Activated CD4-positive, alpha-beta memory T cell treated with anti-CD3 and anti-CD28 coated beads, Interleukin-2, amount 10 ng/mL, durations not matched to agents 7 days and 5 days (primary cell): ENCODE measurements at regions not wholly inside any gene's neighbourhood (a gene's known extent, or its start where the extent isn't known, plus 50 kb on each side); places are given as distances from the start of the nearest gene placed in this dataset.

Experiments
- CTCF ChIA-PET: fragments of 350-600 bp; sonication (Branson Sonifier 250); formaldehyde crosslinking; loops from one replicate; lab custom pipeline; 2021; ENCODE audit warnings: antibody characterized with exemption, inconsistent platforms; lab: Charles Lee
- POLR2A ChIA-PET: fragments of 350-600 bp; sonication (Branson Sonifier 250); formaldehyde crosslinking; loops from one replicate; lab custom pipeline; 2021; ENCODE audit warnings: antibody characterized with exemption; lab: Charles Lee
- DNase-seq: peaks from one replicate; pipeline ENCODE4 v3.0.0-alpha.2; 2020
- H3K27ac Mint-ChIP-seq: one replicate; pipeline ENCODE4 v1.8.0; 2021; ENCODE audit warnings: mild to moderate bottlenecking, mixed read lengths
- H3K27me3 Mint-ChIP-seq: one replicate; pipeline ENCODE4 v1.8.0; 2021; ENCODE audit warnings: mixed read lengths
- H3K36me3 Mint-ChIP-seq: one replicate; pipeline ENCODE4 v1.8.0; 2021; ENCODE audit warnings: low read depth, mixed read lengths
- H3K4me1 Mint-ChIP-seq: one replicate; pipeline ENCODE4 v1.8.0; 2021; ENCODE audit warnings: mixed read lengths
- H3K4me3 Mint-ChIP-seq: one replicate; pipeline ENCODE4 v1.8.0; 2021; ENCODE audit warnings: mild to moderate bottlenecking, mixed read lengths
- H3K9me3 Mint-ChIP-seq: one replicate; pipeline ENCODE4 v1.8.0; 2021; ENCODE audit warnings: mixed read lengths

DNA sequence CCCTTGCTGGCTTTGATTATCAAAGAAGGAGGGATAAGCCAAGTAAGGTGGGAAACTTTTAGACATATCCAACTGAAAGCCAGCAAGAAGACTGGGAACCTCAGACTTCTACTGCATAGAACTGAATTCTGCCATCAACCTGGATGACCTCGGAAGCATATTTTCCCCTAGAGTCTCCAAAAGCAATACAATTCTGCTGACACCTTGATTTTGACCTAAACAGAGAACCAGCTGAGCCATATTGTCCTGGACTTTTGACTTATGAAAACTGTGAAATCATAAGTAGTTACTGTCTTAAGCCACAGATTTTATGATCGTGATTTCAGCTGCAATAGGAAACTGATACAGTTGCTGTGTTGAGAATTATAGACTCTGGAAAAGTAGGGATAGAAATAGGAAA, 227.6 kb downstream of the PCDH20 start:
- no peak overlapping the region for H3K27ac Mint-ChIP-seq
- H3K36me3 Mint-ChIP-seq: no peaks in the 10 kb centered on the region
- H3K27me3 Mint-ChIP-seq: no peaks in the 10 kb centered on the region
- ChIA-PET POLR2A (no interaction called here), CTCF (no interaction called here)
- H3K9me3 Mint-ChIP-seq: no peaks in the 10 kb centered on the region
- no peak for DNase-seq
- H3K4me3 Mint-ChIP-seq: no peak overlapping the region
- no peaks in the 10 kb centered on the region for H3K4me1 Mint-ChIP-seq

GRCh38 chr13:61187471-61187870, 228.2 kb downstream of the PCDH20 start:
- DNase-seq: no peak
- ChIA-PET POLR2A (no interaction called here), CTCF (no interaction called here)
- Mint-ChIP-seq H3K4me1 (no peaks in the 10 kb centered on the region), H3K36me3 (no peaks in the 10 kb centered on the region), H3K4me3 (no peak overlapping the region), H3K27ac (no peak overlapping the region), H3K9me3 (no peaks in the 10 kb centered on the region), H3K27me3 (no peaks in the 10 kb centered on the region)

DNA sequence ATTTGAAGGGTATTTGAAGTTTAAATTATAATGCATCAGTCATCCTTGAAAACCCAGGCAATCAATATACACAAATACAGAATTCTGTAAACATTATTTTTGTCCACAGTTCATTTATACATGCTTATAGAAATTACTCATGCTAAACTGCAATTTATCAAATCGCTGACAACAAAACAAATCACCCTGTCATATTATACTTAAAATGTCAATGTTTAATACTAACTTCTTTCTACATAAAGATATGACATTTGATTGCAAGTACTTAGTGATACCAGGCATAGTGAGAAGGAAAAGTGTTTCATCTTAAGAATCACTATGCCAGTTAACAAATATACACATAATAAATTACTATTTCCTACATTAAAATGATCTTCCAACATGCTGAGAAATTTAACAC, 232.0 kb downstream of the PCDH20 start:
- H3K9me3 Mint-ChIP-seq: no peaks in the 10 kb centered on the region
- POLR2A ChIA-PET: no interaction called here
- H3K27ac Mint-ChIP-seq: no peak overlapping the region
- CTCF ChIA-PET: interaction anchor here (0.6 kb wide), 1 partner anchor 1519 kb away, joined by 4 read pairs; no protein-coding TSS in a partner anchor
- no peak overlapping the region for H3K4me3 Mint-ChIP-seq
- no peak for DNase-seq
- H3K4me1 Mint-ChIP-seq: no peaks in the 10 kb centered on the region
- H3K27me3 Mint-ChIP-seq: no peaks in the 10 kb centered on the region
- no peaks in the 10 kb centered on the region for H3K36me3 Mint-ChIP-seq

DNA sequence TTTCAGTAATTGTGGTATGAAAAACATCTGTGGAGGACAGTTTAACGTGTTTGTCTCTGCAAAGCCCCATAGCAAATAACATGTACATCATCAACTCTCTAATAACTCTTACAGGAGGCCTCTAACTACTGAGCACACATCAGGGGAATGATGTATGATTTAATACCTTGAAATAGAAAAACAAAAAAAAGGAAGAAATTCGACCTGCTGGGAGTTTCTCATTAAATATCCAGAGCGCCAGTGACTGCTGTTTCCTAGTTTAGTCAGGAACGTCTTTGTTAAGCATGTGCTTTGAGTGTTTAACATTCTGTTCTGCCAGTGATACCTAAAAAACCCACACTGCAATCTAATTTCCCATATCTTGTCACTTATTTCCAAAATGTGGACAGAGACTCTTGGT, 235.4 kb downstream of the PCDH20 start:
- H3K36me3 Mint-ChIP-seq: no peaks in the 10 kb centered on the region
- H3K27ac Mint-ChIP-seq: no peak overlapping the region
- no peaks in the 10 kb centered on the region for H3K4me1 Mint-ChIP-seq
- ChIA-PET CTCF (interaction anchor here (0.6 kb wide), 1 partner anchor 63 kb away, joined by 4 read pairs; no protein-coding TSS in a partner anchor), POLR2A (no interaction called here)
- no peak for DNase-seq
- peaks cover 2% of the 10 kb centered on the region for H3K9me3 Mint-ChIP-seq
- no peaks in the 10 kb centered on the region for H3K27me3 Mint-ChIP-seq
- no peak overlapping the region for H3K4me3 Mint-ChIP-seq

DNA sequence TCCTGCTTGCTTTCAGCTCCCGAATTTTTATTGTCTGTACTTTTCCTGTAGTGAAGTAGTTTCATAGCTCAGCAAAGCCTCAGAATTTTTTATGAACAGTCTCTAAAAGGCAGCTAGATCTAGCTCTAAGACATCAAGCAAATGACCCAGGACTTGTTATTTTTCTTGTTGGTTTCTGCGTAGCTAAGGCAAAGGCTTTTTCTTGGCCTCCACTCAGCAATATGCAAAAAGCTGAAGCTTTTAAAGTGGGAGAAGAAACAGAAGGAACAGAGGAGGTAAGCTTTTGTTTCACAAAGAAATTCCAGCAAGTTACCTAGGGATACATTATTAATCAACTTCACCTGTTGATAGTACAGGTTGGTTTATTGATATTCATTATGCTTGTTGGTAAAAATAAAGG, 235.9 kb downstream of the PCDH20 start:
- Mint-ChIP-seq H3K27ac (no peak overlapping the region), H3K4me3 (no peak overlapping the region), H3K36me3 (no peaks in the 10 kb centered on the region), H3K4me1 (no peaks in the 10 kb centered on the region), H3K9me3 (peaks cover 2% of the 10 kb centered on the region), H3K27me3 (no peaks in the 10 kb centered on the region)
- ChIA-PET CTCF (interaction anchor here (0.6 kb wide), 1 partner anchor 62 kb away, joined by 4 read pairs; no protein-coding TSS in a partner anchor), POLR2A (no interaction called here)
- DNase-seq: no peak

GRCh38 chr13:61170856-61171255, 244.8 kb downstream of the PCDH20 start:
- no peak overlapping the region for H3K27ac Mint-ChIP-seq
- no peak for DNase-seq
- H3K36me3 Mint-ChIP-seq: no peaks in the 10 kb centered on the region
- CTCF ChIA-PET: no interaction called here
- no peaks in the 10 kb centered on the region for H3K4me1 Mint-ChIP-seq
- no peaks in the 10 kb centered on the region for H3K27me3 Mint-ChIP-seq
- H3K9me3 Mint-ChIP-seq: peaks cover 2% of the 10 kb centered on the region
- POLR2A ChIA-PET: no interaction called here
- H3K4me3 Mint-ChIP-seq: no peak overlapping the region

GRCh38 chr13:61162636-61163035, 253.0 kb downstream of the PCDH20 start:
- Mint-ChIP-seq H3K9me3 (no peaks in the 10 kb centered on the region), H3K4me3 (no peak overlapping the region), H3K27ac (no peak overlapping the region), H3K4me1 (no peaks in the 10 kb centered on the region), H3K36me3 (no peaks in the 10 kb centered on the region), H3K27me3 (no peaks in the 10 kb centered on the region)
- ChIA-PET POLR2A (no interaction called here), CTCF (no interaction called here)
- DNase-seq: no peak

GRCh38 chr13:61162106-61162505, 253.5 kb downstream of the PCDH20 start:
- H3K27ac Mint-ChIP-seq: no peak overlapping the region
- CTCF ChIA-PET: no interaction called here
- no peaks in the 10 kb centered on the region for H3K36me3 Mint-ChIP-seq
- H3K4me3 Mint-ChIP-seq: no peak overlapping the region
- DNase-seq: no peak
- H3K27me3 Mint-ChIP-seq: no peaks in the 10 kb centered on the region
- POLR2A ChIA-PET: no interaction called here
- H3K9me3 Mint-ChIP-seq: no peaks in the 10 kb centered on the region
- H3K4me1 Mint-ChIP-seq: no peaks in the 10 kb centered on the region

DNA sequence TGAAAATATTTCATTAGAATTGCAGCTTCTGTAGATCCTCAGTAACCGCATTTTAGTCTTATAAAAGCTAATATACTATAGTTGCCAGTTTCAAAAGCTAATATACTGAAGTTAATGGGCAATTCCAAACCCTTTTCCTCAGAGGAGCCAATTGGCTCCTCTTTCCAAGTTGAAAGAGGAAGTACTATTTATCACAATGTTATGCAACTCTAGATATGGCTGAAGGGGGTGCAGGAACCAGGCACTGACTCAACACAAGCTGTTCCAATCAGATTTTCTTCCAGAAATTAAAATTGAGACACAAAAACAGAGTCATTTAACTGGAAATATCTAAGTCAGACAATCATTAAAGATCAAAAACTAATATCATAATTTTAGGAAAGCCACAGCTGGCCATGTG, 258.9 kb downstream of the PCDH20 start:
- Mint-ChIP-seq H3K4me3 (no peak overlapping the region), H3K27ac (no peak overlapping the region), H3K4me1 (no peaks in the 10 kb centered on the region), H3K36me3 (no peaks in the 10 kb centered on the region), H3K9me3 (no peaks in the 10 kb centered on the region), H3K27me3 (no peaks in the 10 kb centered on the region)
- ChIA-PET CTCF (no interaction called here), POLR2A (no interaction called here)
- DNase-seq: no peak

DNA sequence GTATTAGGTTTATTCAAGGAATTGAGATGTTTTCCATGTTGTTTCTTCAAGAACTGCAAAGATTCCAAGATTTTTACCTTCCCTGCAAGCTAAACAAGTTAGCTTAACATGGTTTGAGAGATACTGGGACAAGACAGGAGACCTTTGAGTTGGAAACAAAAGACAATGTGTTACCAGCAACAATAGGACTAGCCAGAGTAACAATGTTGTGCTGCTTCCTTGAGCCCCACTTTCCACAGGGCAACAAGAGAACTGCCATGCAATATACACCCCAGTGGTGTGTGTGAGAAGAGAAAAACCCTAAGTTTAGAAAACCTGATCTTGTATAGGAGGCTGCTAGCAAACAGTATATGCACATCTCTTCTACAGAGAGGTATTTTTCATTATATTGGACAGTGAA, 264.6 kb downstream of the PCDH20 start:
- no peaks in the 10 kb centered on the region for H3K36me3 Mint-ChIP-seq
- POLR2A ChIA-PET: no interaction called here
- CTCF ChIA-PET: no interaction called here
- no peak overlapping the region for H3K27ac Mint-ChIP-seq
- no peaks in the 10 kb centered on the region for H3K9me3 Mint-ChIP-seq
- no peaks in the 10 kb centered on the region for H3K4me1 Mint-ChIP-seq
- DNase-seq: no peak
- no peak overlapping the region for H3K4me3 Mint-ChIP-seq
- no peaks in the 10 kb centered on the region for H3K27me3 Mint-ChIP-seq

GRCh38 chr13:61149331-61149730, 266.3 kb downstream of the PCDH20 start:
- Mint-ChIP-seq H3K27ac (no peak overlapping the region), H3K27me3 (no peaks in the 10 kb centered on the region), H3K36me3 (no peaks in the 10 kb centered on the region), H3K4me3 (no peak overlapping the region), H3K4me1 (no peaks in the 10 kb centered on the region), H3K9me3 (peaks cover 6% of the 10 kb centered on the region)
- no peak for DNase-seq
- POLR2A ChIA-PET: no interaction called here
- CTCF ChIA-PET: no interaction called here

- peaks cover 7% of the 10 kb centered on the region for H3K9me3 Mint-ChIP-seq
- H3K4me1 Mint-ChIP-seq: no peaks in the 10 kb centered on the region
- POLR2A ChIA-PET: no interaction called here
- H3K4me3 Mint-ChIP-seq: no peak overlapping the region
- H3K27ac Mint-ChIP-seq: no peak overlapping the region
- no peaks in the 10 kb centered on the region for H3K27me3 Mint-ChIP-seq
- DNase-seq: no peak
- CTCF ChIA-PET: no interaction called here
- H3K36me3 Mint-ChIP-seq: no peaks in the 10 kb centered on the region
These were observed 266.8 kb downstream of the PCDH20 start for GRCh38 chr13:61148691-61149315.

DNA sequence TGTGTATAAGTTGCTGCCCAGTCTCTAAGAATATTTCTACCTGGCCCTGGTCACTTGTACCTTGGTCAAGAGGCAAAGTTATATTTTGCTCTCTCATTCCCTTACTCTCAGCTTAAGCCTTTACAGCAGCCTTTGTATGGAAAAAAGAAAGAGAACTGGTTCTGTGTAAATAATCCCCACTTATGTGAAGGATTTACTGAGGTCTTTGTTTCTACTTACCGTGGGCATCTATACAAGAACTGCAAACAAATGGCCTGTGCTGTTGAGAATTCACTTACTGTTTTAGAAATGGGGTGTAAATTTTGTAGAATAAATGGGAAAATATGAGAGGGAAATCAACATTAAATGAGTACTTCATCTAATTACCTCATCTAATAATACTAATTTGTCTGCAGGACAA, 267.4 kb downstream of the PCDH20 start:
- ChIA-PET CTCF (no interaction called here), POLR2A (no interaction called here)
- Mint-ChIP-seq H3K36me3 (no peaks in the 10 kb centered on the region), H3K27me3 (no peaks in the 10 kb centered on the region), H3K27ac (no peak overlapping the region), H3K9me3 (peaks cover 10% of the 10 kb centered on the region), H3K4me3 (no peak overlapping the region), H3K4me1 (no peaks in the 10 kb centered on the region)
- DNase-seq: no peak

DNA sequence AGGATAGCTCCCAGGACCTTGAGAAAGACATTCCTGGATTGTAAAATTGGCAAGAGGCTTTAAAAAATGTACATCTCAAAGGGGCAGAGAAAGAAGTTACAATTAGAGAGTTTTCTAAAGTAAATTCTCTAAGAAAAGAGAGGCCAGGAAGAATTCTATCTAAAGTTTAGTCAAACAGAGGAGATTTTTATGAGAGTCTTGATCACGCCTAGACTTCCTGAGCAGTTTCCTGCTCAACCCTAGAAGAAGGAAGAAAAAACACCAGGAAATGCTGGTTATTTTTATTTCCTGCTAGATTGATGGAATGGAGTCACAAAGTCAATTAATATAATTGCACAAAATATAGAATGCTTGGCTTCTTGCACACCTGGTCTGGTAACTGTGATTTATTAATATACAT, 269.1 kb downstream of the PCDH20 start:
- Mint-ChIP-seq H3K9me3 (peaks cover 15% of the 10 kb centered on the region), H3K27me3 (no peaks in the 10 kb centered on the region), H3K4me1 (no peaks in the 10 kb centered on the region), H3K36me3 (no peaks in the 10 kb centered on the region), H3K4me3 (no peak overlapping the region), H3K27ac (no peak overlapping the region)
- ChIA-PET POLR2A (no interaction called here), CTCF (no interaction called here)
- DNase-seq: no peak
